Thoracic aorta (tissue), 2 donors: ENCODE measurements at regions not wholly inside any gene's neighbourhood (a gene's known extent, or its start where the extent isn't known, plus 50 kb on each side); places are given as distances from the start of the nearest gene placed in this dataset.
"Not testable (repeated sequence)": the region's sequence is repeated elsewhere in the genome, so short reads cannot be mapped to it uniquely, and the experiment has no call there.

Experiments used
- ATAC-seq: fragments of 150-250 bp; one replicate; pipeline ENCODE4 v1.8.0; 2017; ENCODE audit warnings: low read depth; ENCODE audit not compliant: insufficient number of reproducible peaks, low FRiP score
- DNase-seq: peaks from one replicate; pipeline ENCODE4 v3.0.0-alpha.2; 2020; ENCODE audit warnings: low spot score
- H3K27ac ChIP-seq, 2 donors: fragments of 200-600 bp; sonication (generic); 1 replicate in 1 of 2; 2 replicates in 1 of 2; pipeline ENCODE4 v1.5.1; 2016; ENCODE audit warnings: mild to moderate bottlenecking in 2 of 2, moderate library complexity in 2 of 2
- H3K27me3 ChIP-seq: fragments of 200-600 bp; sonication (generic); replicated peaks from 2 replicates; pipeline ENCODE4 v1.6.0; 2016; ENCODE audit warnings: mild to moderate bottlenecking; ENCODE audit not compliant: insufficient read depth
- H3K36me3 ChIP-seq: fragments of 200-600 bp; sonication (generic); one replicate; pipeline ENCODE4 v1.5.1; 2016
- H3K4me1 ChIP-seq, 2 donors: fragments of 200-600 bp; sonication (generic); 1 replicate in 1 of 2; 2 replicates in 1 of 2; pipeline versions ENCODE4 v1.5.1 to v1.6.0; 2016; ENCODE audit warnings: low read depth in 2 of 2, mild to moderate bottlenecking in 1 of 2; ENCODE audit not compliant: control insufficient read depth in 1 of 2
- H3K4me3 ChIP-seq: fragments of 200-600 bp; sonication (generic); 2 replicates; pipeline ENCODE4 v1.5.1; 2016; ENCODE audit warnings: mild to moderate bottlenecking
- H3K9me3 ChIP-seq: fragments of 200-600 bp; sonication (generic); 2 replicates; pipeline ENCODE4 v1.5.1; 2016
- TF ChIP-seq, protein P1 (sequence below): fragments of 200-600 bp; sonication (generic); IDR thresholded peaks from one replicate; pipeline ENCODE4 v1.5.1; 2019; ENCODE audit warnings: antibody characterized with exemption

DNA sequence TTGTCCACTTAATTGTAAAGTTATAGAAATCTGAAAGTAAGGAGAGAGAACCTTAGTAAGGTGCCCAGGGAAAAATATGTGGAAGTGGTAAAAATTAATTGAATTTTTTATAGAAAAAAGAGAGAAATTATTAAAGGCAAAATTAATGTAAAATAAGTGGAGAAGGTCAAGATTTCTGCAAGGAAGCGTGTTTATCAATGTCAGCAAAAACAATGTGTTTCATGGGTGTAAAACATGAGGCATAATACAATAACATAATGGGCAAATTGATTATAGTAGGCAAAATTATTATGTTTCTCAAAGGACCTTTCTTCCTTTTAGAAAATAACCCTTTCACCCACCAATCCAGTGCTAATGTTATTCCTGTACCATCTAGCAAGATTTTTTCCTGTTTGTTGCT is 1520.1 kb downstream of the REEP3 start:
- TF ChIP-seq, protein P1, sequence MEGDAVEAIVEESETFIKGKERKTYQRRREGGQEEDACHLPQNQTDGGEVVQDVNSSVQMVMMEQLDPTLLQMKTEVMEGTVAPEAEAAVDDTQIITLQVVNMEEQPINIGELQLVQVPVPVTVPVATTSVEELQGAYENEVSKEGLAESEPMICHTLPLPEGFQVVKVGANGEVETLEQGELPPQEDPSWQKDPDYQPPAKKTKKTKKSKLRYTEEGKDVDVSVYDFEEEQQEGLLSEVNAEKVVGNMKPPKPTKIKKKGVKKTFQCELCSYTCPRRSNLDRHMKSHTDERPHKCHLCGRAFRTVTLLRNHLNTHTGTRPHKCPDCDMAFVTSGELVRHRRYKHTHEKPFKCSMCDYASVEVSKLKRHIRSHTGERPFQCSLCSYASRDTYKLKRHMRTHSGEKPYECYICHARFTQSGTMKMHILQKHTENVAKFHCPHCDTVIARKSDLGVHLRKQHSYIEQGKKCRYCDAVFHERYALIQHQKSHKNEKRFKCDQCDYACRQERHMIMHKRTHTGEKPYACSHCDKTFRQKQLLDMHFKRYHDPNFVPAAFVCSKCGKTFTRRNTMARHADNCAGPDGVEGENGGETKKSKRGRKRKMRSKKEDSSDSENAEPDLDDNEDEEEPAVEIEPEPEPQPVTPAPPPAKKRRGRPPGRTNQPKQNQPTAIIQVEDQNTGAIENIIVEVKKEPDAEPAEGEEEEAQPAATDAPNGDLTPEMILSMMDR = no peak
- no peak overlapping the region for H3K27ac ChIP-seq
- H3K4me3 ChIP-seq = no peak overlapping the region
- H3K9me3 ChIP-seq = no peaks in the 10 kb centered on the region
- H3K4me1 ChIP-seq = no peaks in the 10 kb centered on the region
- no peaks in the 10 kb centered on the region for H3K36me3 ChIP-seq
- H3K27me3 ChIP-seq = no peaks in the 10 kb centered on the region
- ATAC-seq = no peak
- no peak for DNase-seq

DNA sequence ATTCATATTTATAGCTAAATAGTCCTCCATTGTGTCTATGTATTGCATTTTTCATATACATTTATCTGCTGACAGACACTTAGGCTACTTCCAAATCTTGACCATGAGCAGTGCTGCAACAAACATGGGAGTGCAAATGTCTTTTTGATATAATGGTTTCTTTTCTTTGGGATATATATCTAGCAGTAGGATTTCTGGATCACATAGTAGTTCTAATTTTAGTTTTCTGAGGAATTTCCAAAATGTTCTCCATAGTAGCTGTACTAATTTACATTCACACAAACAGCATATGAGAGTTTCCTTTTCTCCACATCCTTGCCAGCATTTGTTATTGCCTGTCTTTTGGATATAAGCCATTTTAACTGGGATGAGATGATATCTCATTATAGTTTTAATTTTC is 1521.3 kb downstream of the REEP3 start:
- H3K4me1 ChIP-seq = no peaks in the 10 kb centered on the region
- H3K4me3 ChIP-seq = no peak overlapping the region
- TF ChIP-seq, protein P1 = no peak
- H3K36me3 ChIP-seq = no peaks in the 10 kb centered on the region
- ATAC-seq (no peak), DNase-seq (no peak)
- no peak overlapping the region for H3K27ac ChIP-seq
- H3K9me3 ChIP-seq = no peaks in the 10 kb centered on the region
- H3K27me3 ChIP-seq = no peaks in the 10 kb centered on the region

DNA sequence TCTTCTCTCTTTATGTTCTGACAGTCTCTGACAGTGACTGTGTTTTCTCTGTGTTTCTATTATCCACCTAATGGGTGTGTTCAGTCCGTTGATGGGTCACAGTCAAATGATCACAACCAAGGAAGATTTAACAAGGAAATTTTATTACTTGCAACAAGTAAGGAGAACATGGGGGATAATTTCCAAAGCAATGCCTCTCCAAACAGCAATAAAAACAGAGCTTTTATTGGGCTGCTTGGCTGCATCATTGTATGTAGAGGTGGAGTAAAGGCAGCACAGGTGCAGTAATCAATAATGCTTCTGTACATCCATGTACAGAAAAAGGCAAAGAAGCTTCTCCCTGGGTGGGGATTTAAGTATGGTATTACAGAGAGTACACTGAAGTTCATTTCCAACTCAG is 1525.6 kb downstream of the REEP3 start:
- Histone ChIP-seq H3K4me3 (no peak overlapping the region), H3K27ac (no peak overlapping the region), H3K27me3 (no peaks in the 10 kb centered on the region), H3K9me3 (no peaks in the 10 kb centered on the region), H3K4me1 (no peaks in the 10 kb centered on the region), H3K36me3 (no peaks in the 10 kb centered on the region)
- DNase-seq (no peak), ATAC-seq (no peak)
- TF ChIP-seq, protein P1 = no peak

DNA sequence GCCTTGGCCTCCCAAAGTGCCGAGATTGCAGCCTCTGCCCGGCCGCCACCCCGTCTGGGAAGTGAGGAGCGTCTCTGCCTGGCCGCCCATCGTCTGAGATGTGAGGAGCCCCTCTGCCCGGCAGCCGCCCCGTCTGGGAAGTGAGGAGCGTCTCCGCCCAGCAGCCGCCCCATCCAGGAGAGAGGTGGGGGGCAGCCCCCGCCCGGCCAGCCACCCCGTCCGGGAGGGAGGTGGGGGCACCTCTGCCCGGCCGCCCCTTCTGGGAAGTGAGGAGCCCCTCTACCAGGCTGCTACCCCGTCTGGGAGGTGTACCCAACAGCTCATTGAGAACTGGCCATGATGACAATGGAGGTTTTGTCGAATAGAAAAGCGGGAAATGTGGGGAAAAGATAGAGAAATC is 1530.9 kb downstream of the REEP3 start:
- H3K4me3 ChIP-seq, DNase-seq, ATAC-seq, H3K27ac ChIP-seq, H3K9me3 ChIP-seq, H3K4me1 ChIP-seq, H3K36me3 ChIP-seq, H3K27me3 ChIP-seq: not testable (repeated sequence)

DNA sequence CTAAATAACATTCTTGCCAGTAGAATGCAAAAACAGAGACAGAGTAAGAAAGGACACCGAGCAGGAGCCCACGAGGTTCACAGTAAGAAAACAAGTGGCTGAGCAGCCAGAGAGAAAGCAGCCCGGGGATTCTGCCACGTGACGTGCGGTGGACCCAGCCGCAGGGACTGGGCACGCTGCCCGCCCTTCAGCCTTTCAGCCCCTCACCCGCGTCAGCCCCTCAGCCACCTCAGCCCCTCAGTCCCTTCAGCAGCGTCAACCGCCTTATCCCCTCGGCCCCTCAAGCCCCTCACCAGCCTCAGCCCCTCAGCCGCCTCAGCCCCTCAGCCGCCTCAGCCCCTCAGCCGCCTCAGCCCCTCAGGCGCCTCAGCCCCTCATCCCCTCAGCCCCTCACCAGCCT is 1532.2 kb downstream of the REEP3 start:
- not testable (repeated sequence) for H3K36me3 ChIP-seq, H3K27me3 ChIP-seq, H3K4me1 ChIP-seq, H3K27ac ChIP-seq, ATAC-seq, DNase-seq, H3K4me3 ChIP-seq, H3K9me3 ChIP-seq

DNA sequence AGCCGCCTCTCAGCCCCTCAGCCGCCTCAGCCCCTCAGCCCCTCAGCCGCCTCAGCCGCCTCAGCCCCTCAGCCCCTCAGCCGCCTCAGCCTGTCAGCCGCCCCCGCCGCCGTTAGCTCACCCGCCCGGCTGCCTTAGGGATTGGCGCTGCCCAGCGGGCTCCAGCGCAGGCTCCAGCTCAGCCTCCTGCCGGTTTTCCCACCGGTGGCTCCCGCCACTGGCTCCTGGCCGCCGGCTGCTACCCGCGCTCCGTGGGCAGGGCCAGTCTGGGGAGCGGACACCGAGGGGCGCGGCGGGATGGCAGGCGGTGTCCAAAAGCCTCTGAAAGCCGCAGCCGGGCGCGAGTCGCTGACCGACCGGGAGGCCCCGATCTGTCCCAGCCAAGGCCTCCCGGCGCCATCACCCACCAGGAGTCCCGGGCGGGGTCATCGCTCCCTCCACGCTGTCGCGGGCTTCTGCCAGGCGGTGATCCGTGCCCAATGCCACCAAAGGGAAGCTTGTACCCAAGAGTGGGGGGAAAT is 1532.7 kb downstream of the REEP3 start:
- not testable (repeated sequence) for H3K36me3 ChIP-seq, H3K27me3 ChIP-seq, DNase-seq, H3K9me3 ChIP-seq, H3K4me1 ChIP-seq, H3K27ac ChIP-seq, ATAC-seq, H3K4me3 ChIP-seq

DNA sequence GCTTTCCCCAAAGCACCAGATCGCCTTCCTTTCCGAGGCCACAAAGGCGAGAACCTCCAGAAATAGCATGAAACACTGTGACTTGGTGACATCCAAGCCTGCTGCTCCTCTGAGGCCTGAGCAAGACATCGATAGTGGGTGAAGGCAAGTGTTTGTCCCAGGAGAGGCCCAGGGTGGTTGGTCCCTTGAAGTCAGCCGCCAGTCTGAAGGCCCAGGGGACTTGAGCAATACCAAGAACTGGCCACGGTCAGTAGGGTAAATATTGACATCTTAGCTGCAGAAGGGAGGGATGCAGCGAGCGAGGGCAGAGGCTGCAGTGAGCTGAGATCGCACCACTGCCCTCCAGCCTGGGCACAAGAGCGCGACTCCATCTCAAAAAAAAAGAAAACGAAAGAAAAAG is 1533.5 kb downstream of the REEP3 start:
- not testable (repeated sequence) for DNase-seq, ATAC-seq, H3K9me3 ChIP-seq, H3K27me3 ChIP-seq, H3K36me3 ChIP-seq, H3K27ac ChIP-seq, H3K4me1 ChIP-seq, H3K4me3 ChIP-seq
